Superior temporal gyrus (tissue), 1 donor: ENCODE measurements at regions not wholly inside any gene's neighbourhood (a gene's known extent, or its start where the extent isn't known, plus 50 kb on each side); places are given as distances from the start of the nearest gene placed in this dataset.

Experiments
- DNase-seq: peaks from one replicate; pipeline ENCODE4 v3.0.0-alpha.2; 2016; ENCODE audit errors: extremely low spot score

DNA sequence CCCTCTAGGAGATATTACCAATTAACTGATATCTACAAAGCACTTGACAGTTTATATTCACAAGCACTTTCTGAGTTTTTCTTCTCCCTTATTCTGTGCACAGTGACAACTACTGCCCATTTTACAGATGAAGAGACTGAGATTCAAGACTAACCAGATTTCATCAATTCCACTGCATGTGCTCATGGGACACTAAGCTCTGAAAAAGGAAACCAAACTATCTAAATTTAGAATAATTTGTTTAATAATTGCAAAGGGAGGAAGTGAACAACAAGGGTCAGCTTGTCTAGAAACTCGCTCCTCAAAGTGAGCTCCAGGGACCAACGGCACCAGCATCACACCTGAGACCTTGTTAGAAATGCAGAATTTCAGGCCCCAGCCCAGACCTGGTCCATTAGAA, 50.8 kb upstream of the MYLIP start:
- DNase-seq = no peak

DNA sequence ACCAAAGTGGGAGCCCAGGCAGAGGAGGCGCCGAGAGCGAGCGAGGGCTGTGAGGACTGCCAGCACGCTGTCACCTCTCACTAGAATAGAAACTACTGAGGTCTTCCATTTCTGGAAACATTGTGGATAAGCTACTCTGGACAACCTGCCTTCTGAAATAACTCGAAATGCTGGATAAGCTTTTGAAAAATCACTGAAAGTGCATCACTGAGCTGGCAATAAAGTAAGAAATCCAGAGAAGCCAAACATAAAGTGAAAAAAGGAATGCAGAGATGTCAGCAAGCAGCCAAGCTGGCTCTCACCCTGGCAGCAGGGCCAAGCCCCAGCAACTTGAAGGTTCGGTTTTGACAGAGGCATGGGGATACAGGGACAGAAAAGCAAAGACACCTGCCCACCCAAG, 59.2 kb upstream of the MYLIP start:
- no peak for DNase-seq

DNA sequence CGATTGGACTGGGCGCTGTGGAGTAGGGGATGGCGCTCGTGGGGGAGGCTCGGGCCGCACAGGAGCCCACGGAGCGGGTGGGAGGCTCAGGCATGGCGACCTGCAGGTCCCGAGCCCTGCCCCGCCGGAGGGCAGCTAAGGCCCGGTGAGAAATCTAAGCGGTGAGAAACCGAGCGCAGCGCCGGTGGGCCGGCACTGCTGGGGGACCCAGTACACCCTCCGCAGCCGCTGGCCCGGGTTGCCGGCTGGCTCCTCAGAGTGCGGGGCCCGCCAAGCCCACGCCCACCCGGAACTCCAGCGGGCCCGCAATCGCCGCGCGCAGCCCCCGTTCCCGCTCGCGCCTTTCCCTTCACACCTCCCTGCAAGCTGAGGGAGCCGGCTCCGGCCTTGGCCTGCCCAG, 59.7 kb upstream of the MYLIP start:
- DNase-seq = no peak

DNA sequence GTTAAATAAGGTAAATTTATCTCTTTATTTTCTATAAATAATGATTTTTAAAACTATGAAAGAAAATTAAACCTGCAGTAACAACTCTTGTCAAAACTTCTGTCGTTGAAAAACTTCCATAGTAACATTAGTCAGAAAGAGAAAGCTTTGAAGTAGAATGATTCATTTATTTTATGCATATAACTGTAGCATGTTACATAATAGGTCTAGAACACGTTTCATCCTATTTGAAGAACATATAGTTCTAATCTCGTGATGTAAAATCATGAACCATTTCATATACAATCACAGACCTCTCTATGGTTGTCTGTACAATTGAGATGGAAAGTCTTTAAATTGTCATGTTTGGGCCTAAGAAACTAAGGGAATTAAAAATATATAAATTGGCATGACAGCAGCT, 61.3 kb upstream of the MYLIP start:
- DNase-seq = peak; percentile 36

DNA sequence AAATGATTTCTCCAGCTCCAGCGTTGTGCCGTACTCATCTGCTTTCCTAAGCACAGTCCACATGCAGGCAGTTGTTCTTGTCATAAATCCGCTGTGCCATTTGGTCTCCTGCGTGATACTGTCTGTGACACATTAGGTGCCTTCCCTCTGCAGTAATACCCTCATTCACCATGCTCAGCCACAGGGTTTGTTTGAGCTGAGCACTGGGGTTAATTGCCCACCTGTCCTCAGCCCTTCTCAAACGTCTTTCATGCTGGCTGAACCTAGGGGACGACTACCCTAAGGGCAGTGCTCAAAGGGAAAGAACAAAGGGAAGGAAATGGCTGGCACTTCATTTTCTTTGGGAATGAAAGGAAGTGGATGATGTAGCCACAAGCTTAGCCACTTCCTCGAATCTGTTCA, 64.2 kb upstream of the MYLIP start:
- no peak for DNase-seq

DNA sequence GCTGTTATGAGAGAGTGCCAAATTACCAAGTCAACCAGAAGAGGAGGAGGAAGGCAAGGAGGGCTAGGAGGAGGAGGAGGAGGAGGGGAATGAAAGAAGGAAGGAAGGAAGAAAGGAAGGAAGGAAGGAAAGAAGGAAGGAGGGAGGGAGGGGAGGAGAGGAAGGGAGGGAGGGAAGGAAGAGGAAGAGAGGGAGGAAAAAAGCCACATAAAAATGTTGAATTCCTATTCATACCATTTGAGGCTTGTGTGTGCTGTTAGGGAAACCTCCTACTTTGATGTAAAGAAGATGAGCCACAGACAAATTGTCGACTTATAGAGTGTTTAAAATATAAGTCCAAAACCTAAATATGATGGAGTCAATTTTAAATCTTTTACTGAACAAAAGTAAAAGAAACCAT, 65.3 kb upstream of the MYLIP start:
- no peak for DNase-seq

DNA sequence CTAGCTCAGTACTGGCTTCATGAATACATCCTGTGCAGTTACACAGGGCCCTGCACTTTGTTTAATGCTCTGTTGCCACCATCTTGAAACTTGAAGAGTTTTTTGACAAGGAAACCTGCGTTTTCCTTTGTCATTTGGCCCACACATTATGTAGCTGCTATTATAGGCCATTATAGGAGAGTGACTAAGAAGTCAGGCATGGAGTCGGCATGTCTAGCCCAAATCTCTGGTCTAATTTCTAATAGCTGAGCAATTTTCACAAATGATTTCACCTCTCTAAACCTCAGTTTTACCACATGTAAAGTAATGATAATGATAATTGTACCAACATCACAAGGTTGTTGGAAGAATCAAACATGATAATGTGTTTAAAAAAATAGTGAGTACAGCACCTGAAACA, 67.1 kb upstream of the MYLIP start:
- DNase-seq = no peak

DNA sequence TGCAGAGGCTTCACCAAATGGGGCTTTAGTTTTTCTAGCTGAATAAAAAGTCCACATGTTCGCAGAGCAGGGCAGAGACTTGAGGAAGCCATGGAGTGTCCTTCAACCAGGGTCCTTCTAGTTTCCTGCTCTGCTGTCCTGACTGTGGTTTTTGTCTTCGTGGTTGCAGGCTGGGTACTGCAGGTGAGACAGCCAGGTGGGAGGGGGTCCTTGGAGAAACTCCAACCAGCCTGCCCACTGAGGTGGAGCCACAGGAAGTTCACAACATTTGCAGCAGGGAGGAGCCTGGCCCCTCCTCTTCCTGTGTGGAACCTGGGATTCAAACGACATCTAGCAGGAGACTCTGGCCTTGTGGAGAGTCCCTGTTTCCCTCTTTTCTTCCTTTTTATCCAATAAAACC, 68.8 kb upstream of the MYLIP start:
- no peak for DNase-seq

DNA sequence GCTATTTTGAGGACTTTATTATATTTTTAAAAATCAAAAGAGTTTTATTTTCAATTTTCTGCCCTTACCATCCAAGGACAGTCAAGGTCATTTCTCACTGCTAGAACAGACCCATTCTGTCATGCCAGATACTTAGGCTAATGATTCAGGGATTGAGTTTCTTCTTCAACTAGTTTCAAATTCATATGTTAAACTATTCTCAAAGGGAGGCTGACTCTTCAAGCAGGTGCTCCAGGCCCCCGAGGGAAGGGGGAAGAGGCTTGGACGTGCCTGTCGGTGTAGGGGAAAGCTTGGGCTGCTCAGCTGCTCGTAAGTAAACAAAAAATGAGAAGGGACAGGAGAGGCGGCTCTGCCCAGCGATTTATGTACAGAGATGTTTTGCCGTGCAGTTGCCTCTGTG, 69.4 kb upstream of the MYLIP start:
- no peak for DNase-seq

DNA sequence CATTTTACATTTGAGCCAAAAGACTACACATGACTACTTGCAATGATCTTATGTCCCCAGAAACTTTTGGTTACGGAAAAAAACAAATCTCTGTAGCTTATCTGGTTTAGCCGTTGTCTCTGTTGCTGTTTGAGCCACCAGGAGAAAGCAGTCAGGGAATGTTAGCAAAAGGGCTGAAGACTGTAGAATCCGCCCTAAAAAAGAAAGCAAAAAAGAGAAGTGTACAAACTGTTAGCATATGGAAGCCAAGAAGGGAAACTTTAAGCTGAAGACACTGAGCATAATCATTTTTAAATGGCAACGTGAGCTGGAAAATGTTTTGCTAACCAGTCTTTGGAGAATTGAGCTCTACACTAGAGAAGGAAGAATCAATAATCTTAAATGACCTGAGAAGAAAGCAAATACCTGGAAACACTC, 69.9 kb upstream of the MYLIP start:
- DNase-seq = peak; percentile 21

DNA sequence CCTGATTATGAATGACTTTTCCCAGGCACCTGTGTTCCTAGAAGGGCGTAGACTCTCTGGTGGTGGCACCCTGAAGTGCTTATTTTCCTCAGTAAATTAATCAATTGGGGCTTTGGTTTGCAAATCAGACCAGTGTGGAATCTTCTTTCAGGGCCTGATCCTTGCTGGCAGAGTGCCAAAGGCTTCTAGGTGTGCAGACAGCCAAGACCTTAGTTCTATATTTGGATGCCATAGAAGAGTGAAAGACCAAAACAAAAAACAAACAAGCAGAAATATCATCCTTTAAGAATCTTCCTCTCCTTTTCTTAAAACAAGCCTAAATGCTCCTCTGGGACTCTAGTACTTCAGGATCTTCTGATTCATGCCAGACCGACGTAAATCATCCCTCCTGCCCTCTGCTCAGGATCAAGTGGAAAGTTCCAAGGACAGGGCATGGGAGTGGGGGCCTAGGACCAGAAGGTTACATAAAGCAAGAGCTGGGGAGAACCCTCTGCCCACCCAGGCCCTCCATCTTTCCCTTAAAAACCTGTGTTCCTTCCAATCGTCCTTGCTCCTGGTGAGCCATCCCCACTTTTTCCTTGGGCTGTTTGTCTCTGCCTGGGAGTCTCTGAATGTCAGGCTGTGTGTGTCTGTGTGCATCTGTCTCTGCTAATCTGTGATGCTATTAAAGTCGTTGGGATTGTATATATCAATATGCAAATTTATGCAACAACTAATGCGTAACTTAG, 70.5 kb upstream of the MYLIP start:
- no peak for DNase-seq

DNA sequence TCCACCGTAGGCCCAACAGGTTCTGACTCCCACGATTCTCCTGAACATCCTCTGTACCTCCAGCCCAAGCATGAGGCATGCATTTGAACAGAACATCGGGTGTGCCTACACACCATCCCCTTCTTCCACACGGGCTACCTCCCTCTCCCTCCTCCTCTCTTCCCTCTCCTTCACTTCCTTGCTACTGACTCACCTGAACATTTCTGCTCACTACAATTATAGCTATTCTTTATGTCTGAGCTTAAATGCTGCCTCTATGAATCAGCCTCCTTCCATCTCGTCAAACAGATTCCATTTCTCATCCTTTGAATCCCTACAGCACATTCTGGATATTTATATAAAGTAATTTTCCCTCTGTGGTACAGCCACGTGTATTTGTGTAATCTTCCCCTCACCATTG, 71.4 kb upstream of the MYLIP start:
- no peak for DNase-seq

DNA sequence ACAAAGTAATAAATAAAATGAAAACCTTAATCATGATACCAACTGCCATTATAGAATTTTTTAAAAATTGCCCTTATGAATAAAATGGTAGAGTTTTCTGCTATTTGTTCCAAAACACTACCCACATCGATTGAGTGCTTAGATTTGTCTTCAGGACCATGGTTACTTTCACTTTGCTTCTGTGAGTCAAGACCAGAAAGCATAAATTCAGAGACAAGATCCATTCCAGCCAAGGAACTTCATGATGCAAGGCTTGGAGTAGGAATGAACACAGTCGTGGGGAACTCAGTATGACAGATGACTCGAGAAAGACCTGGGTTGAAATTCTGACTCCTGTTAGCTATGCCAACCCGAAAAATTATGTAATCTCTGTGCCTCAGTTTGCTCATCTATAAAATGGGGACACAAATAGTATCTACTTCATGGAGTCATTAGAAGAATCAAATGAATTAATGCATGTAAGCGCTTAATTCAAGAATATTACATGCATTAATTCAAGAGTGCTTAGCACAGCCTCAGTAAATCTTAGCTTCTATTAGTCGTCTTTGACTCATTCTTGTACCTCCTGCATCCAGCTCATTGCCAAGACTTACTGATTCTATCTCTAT, 72.5 kb upstream of the MYLIP start:
- no peak for DNase-seq

DNA sequence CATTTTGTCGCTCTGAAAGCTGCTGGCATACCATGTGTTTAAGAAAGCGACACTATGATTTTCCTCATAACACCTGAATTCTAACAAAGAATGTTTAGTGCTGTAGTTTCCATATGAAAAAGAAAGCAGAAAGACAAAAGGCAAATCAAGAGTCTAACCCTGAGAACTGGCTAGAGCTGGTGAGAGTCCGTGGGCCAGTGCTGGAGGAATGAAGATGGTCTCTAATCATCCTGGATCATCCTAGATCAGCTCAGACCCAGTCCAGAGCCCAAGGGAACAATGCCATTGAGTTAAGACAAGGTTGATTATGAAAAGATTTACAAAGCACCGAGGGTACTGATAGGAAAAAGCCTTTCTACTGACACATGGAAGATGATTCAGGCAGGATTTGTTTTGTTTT, 73.0 kb upstream of the MYLIP start:
- no peak for DNase-seq

DNA sequence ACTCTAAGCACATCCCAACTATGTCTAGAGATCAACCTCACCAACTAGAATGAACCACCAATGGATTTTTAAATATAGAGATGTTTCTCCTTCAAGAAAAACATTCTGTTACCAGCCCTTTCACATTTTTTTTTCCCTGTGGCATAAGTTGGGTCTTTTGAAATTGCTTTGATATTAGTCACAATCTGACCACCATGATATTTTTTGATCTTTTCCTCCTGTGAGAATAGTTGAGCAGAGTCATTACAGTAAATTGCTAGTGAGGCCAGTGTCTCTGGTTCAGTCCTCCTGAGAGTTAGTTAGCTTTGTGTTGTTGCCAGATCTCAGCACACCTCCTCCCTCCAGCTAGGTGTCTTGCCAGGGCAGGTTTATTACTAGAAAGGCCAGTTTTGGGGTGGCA, 79.7 kb upstream of the MYLIP start:
- no peak for DNase-seq

DNA sequence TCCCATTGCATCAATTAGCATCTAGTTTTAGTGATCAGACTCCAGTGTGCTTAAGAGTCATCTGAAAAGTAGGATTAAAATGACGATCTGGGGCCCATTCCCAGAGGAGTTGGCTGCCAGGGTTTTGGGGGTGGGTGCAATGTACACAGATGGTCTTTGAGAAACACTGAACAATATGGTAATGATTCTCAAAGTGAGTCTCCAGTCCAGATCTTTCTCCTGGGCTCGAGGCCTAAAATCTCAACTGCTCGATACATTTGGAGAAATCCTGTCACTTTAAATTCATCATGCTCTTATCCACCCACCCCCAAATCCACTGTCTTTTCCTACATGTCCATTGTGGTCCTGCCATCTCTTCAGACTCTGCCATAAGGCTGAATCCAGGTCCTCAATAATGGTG, 80.7 kb upstream of the MYLIP start:
- no peak for DNase-seq

DNA sequence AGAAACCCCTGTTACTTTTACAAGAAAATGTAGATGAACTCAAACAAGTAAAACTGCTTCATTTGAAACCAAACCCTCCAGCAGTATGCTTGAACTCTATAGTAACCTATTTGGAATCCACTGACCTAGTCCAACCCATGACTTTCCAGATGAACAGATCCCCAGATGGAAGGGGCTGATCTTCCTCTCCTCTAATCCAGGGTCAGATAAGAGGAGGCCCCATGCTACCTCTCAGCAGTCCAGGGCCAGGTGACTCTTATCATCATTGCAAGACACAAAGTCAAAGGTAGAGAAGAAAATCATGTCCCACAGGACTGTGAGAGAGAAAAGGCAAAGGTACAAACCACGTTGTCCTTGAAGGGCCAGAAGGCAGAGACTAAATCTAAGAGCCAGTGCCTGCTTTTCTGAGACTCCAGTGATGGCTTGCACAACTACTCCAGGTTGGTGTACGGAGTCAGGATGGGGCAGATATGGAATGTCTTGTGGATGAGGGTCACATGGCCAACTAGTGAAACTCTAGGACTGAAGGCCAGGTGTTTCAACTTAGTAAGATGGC, 81.4 kb upstream of the MYLIP start:
- no peak for DNase-seq

DNA sequence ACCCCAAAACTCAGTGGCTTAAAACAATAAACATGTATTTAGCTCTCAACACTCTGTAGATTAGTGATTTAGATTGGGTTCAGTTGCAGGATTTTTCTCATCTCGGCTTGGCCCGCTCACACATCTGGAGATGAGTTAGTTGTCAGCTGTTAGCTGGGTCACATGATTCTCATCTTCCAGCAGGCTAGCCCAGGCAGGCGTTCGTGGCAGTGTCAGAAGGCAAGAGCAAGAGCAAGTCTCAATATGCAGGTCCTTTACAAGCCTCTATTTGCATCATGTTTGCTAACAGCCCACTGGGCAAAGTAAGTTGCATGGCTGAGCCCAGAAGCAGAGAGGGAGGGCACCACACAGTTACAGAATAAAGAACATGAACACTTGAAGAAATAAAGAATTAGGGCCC, 83.6 kb upstream of the MYLIP start:
- DNase-seq = no peak

DNA sequence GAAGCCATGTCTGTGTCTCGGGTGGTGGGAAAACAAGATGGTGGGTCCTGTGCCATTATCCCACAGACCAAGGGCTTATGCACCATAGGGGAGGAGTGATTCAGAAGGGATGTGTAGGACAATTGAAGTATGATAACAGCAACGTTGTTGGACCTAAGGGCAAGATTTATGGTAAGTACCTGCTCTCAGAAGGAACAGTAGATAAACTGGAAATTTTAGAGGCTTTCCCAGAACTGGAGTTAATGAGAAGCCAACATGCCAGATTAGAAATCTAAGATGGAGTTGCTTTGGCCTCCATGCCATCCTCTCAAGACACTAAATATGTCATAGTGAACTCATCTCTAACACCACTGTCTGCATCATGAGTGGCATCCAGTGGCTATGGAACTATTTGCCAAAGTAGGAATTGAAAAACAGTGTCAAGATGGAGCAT, 84.7 kb upstream of the MYLIP start:
- DNase-seq = no peak

DNA sequence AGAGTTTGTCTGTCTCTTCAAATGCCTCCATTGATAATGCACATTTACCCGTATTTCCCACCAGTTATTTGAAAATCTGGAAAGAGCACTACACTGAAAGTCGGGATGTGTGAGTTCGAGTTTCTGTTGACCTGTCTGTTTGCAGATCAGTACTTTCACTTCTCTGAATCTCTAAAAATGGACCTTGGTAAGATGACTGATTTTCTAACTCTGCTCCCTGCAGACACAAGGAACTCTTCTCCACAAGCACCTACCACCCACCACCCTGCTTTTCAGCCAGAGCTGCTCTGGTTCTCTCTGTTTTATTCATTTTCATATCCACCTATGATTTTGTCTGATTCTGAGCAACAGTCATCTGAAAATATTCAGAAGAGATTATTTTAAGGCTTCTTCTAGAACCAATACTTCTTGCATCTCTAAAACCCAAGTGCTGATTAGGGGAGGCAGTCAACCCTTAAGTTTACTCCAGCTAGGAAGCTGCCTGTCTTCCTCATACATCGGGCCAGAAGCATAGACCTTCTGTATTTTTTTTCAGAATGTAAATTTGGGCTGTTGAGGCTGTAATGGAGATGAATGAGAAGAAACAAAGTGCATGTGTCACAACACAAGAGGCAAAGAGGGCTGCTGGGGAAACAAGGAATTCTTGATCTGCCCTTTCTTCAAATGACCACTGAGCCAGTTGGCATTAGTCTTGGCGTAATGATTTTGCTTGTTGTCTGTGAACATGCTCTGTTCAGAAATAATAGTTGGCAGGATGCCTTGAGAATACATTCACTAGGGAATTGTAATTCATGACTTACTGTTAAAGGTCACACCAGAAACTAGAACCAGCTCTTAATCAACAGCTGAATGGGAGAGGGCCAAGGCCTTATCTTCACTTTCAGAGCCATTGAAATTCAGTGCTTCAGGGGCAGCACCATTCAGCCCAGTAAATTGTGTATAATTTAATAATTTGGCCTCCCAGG, 85.4 kb upstream of the MYLIP start:
- peak; percentile 16 for DNase-seq

DNA sequence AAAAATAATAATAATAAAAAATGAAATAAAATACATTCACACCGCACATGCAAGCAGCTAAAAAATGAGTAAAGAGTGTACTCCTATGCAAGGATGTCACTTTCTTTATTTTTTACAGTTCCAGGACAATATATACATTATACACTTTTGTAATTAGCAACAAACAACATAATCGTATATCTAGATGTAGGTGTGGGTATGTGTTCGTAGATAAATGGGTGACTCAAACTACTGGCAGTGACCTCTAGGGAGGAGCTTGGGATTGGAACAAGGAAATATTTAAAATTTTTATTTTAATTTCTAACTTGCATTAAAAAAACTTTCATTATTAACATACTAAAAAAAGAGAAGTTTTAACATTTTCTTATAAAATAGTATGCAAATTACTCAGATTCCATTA, 86.1 kb upstream of the MYLIP start:
- DNase-seq = no peak

DNA sequence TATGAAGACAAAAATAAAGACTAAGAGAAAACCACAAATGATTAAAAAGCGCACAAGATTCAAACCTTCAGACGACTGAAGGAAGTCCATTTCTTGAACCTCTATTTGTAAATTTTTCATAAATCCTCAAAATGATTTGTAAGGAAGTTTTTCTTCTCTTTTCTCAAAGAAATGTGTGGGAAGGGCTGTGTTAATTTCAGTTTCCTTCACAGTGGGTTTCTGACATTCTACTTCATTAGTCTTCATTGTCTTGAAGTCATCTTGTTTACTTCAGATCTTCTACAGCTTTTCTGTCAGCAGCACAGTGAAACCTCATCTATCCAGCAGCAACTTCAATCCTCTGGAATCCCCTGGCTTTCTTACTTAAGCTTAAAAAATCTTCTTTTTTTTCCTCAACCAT, 87.6 kb upstream of the MYLIP start:
- DNase-seq = no peak

DNA sequence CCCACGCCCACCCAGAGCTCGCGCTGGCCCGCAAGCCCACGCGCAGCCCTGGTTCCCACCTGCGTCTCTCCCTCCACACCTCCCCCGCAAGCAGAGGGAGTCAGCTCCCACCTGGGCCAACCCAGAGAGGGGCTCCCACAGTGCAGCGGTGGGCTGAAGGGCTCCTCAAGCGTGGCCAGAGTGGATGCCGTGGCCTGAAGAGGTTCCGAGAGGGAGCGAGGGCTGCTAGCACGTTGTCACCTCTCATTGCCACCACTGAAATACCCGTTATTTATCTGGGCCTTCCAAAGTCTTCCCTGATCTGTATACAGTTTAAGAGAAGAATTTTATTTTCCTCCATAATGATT, 88.3 kb upstream of the MYLIP start:
- no peak for DNase-seq
